RWPE1 (cell line): ENCODE measurements at regions not wholly inside any gene's neighbourhood (a gene's known extent, or its start where the extent isn't known, plus 50 kb on each side); places are given as distances from the start of the nearest gene placed in this dataset.
"Not testable (repeated sequence)": the region's sequence is repeated elsewhere in the genome, so short reads cannot be mapped to it uniquely, and the experiment has no call there.

ENCODE experiments used
- CTCF ChIA-PET: fragments of 350-600 bp; sonication (Branson Sonifier 250); formaldehyde crosslinking; extraction: SDS; loops from one replicate; lab custom pipeline; 2021; lab: Yijun Ruan, JAX
- POLR2A ChIA-PET: fragments of 400-600 bp; formaldehyde crosslinking; extraction: SDS; loops from one replicate; lab custom pipeline; 2020; ENCODE audit warnings: antibody characterized with exemption; ENCODE audit not compliant: low non-redundant PET; lab: Yijun Ruan, JAX
- DNase-seq: peaks from one replicate; pipeline ENCODE4 v3.0.0; 2012; ENCODE audit warnings: low spot score
- H3K27ac ChIP-seq: fragments of 450-650 bp; 2 replicates; pipeline ENCODE4 v1.5.1; 2017
- CTCF ChIP-seq: fragments of 450-650 bp; conservative IDR thresholded peaks from 2 replicates; pipeline ENCODE4 v1.5.1; 2017; ENCODE audit warnings: low read depth, mild to moderate bottlenecking

- POLR2A ChIA-PET, H3K27ac ChIP-seq, DNase-seq: not testable (repeated sequence)
- TF ChIP-seq CTCF, result peak; percentile 47
- CTCF ChIA-PET, result interaction anchor here (0.6 kb wide), 1 partner anchor 22 kb away, joined by 3 read pairs; no protein-coding TSS in a partner anchor
Measured at GRCh38 chr10:55740767-55741166, 620.3 kb downstream of the ZWINT start.

- no peak for DNase-seq
- CTCF ChIA-PET, result interaction anchor here (0.6 kb wide), 2 partner anchors 23 to 80 kb away, joined by 3 to 4 read pairs; no protein-coding TSS in a partner anchor
Measured at GRCh38 chr10:55740110-55740509, 620.9 kb downstream of the ZWINT start.

GRCh38 chr10:55734112-55734511, 626.9 kb downstream of the ZWINT start:
- no peak overlapping the region for H3K27ac ChIP-seq
- CTCF ChIA-PET, result interaction anchor here (0.6 kb wide), 1 partner anchor 575 kb away, joined by 4 read pairs; no protein-coding TSS in a partner anchor
- no peak for TF ChIP-seq CTCF
- POLR2A ChIA-PET, result no interaction called here
- DNase-seq, result no peak

More at GRCh38 chr10:55740110-55740509, 620.9 kb downstream of the ZWINT start:
- TF ChIP-seq CTCF, result no peak
- no peak overlapping the region for H3K27ac ChIP-seq
- POLR2A ChIA-PET, result no interaction called here

- no peak for TF ChIP-seq CTCF
- CTCF ChIA-PET, result no interaction called here
Measured at GRCh38 chr10:55704950-55705349, 656.1 kb downstream of the ZWINT start.

GRCh38 chr10:55668326-55668922, 692.6 kb downstream of the ZWINT start:
- POLR2A ChIA-PET, result no interaction called here
- no peak for TF ChIP-seq CTCF
- DNase-seq, result no peak
- CTCF ChIA-PET, result interaction anchor here (0.6 to 0.7 kb wide), 2 partner anchors 35 to 418 kb away, joined by 3 to 5 read pairs; no protein-coding TSS in a partner anchor
- H3K27ac ChIP-seq, result no peak overlapping the region

More at GRCh38 chr10:55704950-55705349, 656.1 kb downstream of the ZWINT start:
- no peak for DNase-seq
- POLR2A ChIA-PET, result no interaction called here
- H3K27ac ChIP-seq, result no peak overlapping the region

GRCh38 chr10:55653531-55653930, 707.5 kb downstream of the ZWINT start:
- ChIA-PET CTCF (no interaction called here), POLR2A (no interaction called here)
- no peak for DNase-seq
- TF ChIP-seq CTCF, result no peak
- no peak overlapping the region for H3K27ac ChIP-seq
